ENCODE measurements at regions not wholly inside any gene's neighbourhood (a gene's known extent, or its start where the extent isn't known, plus 50 kb on each side); places are given as distances from the start of the nearest gene placed in this dataset.

DNA sequence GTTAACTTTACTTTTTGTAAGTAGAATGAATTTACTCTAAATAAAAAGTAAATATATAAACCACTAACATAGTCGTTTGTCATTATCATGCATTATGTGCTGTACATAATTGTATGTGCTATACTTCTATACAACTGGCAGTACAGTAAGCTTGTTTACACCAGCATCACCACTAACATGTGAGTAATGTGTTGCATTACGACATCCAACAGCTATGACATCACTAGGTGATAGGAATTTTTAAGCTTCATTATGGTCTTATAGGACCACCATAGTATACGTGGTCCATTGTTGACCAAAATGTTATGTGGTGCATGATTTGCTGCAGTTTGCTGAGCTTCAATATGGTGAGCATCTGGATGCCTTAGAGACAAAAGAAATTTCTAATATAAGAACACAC is 819.1 kb upstream of the GRAMD2B start (continued):
- no peak for TF ChIP-seq MYB (IDR thresholded peaks at IDR 0.05; ENCODE audit: borderline replicate concordance, low read depth, low read length)

DNA sequence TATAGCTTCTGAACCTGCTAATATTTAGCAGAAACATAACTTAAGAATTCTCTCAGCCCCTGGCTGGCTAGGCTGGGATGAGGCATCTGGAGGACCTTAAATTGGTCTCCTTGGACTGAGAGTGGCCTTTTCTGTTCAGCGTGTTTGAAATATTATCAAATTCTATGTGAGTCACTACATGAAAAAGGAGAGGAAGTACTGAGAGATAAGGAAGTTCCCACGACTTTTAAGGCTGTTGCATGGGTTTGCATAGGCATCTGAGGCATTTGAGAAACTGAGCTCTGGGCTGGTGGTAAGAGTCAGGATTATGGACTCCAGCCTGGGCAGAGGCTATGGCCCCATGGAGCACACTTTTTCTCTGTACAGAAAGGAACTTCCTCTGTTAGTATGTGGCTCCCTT is 816.2 kb upstream of the GRAMD2B start:
- FAIRE-seq (no peak), ATAC-seq (no peak), DNase-seq (ENCODE audit: low read depth, low spot score) (no peak)
- in situ Hi-C loops (cut with MboI) = no loop called here
- BruUV-seq (replicated peaks) = no TSS peak
- Histone ChIP-seq H3K79me2 (ENCODE audit: control insufficient read depth, insufficient read depth, low read length) (no peaks in the 10 kb centered on the region), H3K27me3 (replicated peaks in 1 of 2; ENCODE audit: control insufficient read depth in 2 of 2, insufficient read depth in 2 of 2, low read length in 1 of 2) (no peaks in the 10 kb centered on the region), H4K20me1 (ENCODE audit: control insufficient read depth, insufficient read depth) (no peaks in the 10 kb centered on the region), H3K36me3 (ENCODE audit: control insufficient read depth in 2 of 2, insufficient read depth in 2 of 2, low read length in 1 of 2) (no peaks in the 10 kb centered on the region), H3K4me3 (no peak overlapping the region), H3K9ac (ENCODE audit: control insufficient read depth, insufficient read depth, low read length) (no peak overlapping the region), H3K27ac (ENCODE audit: control insufficient read depth, insufficient read depth) (no peak overlapping the region), H3K9me3 (replicated peaks; ENCODE audit: control insufficient read depth, insufficient read depth, low read length) (no peaks in the 10 kb centered on the region), H3K4me2 (ENCODE audit: control insufficient read depth, insufficient read depth) (no peak overlapping the region), H3K4me1 (ENCODE audit: control insufficient read depth, insufficient read depth, low read length) (no peaks in the 10 kb centered on the region), H2AFZ (ENCODE audit: control insufficient read depth, low read depth, low read length) (no peak overlapping the region)
- RAD21 ChIA-PET (ENCODE audit: unreplicated experiment) = no interaction called here
- intact Hi-C loops (cut with micrococcal nuclease; ENCODE audit: unreplicated experiment) = no loop called here
- TF ChIP-seq NFYA (IDR thresholded peaks at IDR 0.05; ENCODE audit: borderline replicate concordance, low read depth, low read length) = no peak
- TF ChIP-seq, protein P1, sequence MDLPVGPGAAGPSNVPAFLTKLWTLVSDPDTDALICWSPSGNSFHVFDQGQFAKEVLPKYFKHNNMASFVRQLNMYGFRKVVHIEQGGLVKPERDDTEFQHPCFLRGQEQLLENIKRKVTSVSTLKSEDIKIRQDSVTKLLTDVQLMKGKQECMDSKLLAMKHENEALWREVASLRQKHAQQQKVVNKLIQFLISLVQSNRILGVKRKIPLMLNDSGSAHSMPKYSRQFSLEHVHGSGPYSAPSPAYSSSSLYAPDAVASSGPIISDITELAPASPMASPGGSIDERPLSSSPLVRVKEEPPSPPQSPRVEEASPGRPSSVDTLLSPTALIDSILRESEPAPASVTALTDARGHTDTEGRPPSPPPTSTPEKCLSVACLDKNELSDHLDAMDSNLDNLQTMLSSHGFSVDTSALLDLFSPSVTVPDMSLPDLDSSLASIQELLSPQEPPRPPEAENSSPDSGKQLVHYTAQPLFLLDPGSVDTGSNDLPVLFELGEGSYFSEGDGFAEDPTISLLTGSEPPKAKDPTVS (IDR thresholded peaks at IDR 0.05; ENCODE audit: low read depth, low read length) = no peak
- TF ChIP-seq, protein P2, sequence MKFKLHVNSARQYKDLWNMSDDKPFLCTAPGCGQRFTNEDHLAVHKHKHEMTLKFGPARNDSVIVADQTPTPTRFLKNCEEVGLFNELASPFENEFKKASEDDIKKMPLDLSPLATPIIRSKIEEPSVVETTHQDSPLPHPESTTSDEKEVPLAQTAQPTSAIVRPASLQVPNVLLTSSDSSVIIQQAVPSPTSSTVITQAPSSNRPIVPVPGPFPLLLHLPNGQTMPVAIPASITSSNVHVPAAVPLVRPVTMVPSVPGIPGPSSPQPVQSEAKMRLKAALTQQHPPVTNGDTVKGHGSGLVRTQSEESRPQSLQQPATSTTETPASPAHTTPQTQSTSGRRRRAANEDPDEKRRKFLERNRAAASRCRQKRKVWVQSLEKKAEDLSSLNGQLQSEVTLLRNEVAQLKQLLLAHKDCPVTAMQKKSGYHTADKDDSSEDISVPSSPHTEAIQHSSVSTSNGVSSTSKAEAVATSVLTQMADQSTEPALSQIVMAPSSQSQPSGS (IDR thresholded peaks at IDR 0.05; ENCODE audit: low read length) = no peak
- TF ChIP-seq, protein P3, sequence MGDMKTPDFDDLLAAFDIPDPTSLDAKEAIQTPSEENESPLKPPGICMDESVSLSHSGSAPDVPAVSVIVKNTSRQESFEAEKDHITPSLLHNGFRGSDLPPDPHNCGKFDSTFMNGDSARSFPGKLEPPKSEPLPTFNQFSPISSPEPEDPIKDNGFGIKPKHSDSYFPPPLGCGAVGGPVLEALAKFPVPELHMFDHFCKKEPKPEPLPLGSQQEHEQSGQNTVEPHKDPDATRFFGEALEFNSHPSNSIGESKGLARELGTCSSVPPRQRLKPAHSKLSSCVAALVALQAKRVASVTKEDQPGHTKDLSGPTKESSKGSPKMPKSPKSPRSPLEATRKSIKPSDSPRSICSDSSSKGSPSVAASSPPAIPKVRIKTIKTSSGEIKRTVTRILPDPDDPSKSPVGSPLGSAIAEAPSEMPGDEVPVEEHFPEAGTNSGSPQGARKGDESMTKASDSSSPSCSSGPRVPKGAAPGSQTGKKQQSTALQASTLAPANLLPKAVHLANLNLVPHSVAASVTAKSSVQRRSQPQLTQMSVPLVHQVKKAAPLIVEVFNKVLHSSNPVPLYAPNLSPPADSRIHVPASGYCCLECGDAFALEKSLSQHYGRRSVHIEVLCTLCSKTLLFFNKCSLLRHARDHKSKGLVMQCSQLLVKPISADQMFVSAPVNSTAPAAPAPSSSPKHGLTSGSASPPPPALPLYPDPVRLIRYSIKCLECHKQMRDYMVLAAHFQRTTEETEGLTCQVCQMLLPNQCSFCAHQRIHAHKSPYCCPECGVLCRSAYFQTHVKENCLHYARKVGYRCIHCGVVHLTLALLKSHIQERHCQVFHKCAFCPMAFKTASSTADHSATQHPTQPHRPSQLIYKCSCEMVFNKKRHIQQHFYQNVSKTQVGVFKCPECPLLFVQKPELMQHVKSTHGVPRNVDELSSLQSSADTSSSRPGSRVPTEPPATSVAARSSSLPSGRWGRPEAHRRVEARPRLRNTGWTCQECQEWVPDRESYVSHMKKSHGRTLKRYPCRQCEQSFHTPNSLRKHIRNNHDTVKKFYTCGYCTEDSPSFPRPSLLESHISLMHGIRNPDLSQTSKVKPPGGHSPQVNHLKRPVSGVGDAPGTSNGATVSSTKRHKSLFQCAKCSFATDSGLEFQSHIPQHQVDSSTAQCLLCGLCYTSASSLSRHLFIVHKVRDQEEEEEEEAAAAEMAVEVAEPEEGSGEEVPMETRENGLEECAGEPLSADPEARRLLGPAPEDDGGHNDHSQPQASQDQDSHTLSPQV (IDR thresholded peaks at IDR 0.05) = no peak
- TF ChIP-seq, protein P4, sequence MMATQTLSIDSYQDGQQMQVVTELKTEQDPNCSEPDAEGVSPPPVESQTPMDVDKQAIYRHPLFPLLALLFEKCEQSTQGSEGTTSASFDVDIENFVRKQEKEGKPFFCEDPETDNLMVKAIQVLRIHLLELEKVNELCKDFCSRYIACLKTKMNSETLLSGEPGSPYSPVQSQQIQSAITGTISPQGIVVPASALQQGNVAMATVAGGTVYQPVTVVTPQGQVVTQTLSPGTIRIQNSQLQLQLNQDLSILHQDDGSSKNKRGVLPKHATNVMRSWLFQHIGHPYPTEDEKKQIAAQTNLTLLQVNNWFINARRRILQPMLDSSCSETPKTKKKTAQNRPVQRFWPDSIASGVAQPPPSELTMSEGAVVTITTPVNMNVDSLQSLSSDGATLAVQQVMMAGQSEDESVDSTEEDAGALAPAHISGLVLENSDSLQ (IDR thresholded peaks at IDR 0.05) = no peak
- TF ChIP-seq, protein P5, sequence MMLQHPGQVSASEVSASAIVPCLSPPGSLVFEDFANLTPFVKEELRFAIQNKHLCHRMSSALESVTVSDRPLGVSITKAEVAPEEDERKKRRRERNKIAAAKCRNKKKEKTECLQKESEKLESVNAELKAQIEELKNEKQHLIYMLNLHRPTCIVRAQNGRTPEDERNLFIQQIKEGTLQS (IDR thresholded peaks at IDR 0.05; ENCODE audit: borderline replicate concordance, extremely low read depth, low read depth, low read length) = no peak
- no peak for TF ChIP-seq ZNF24 (IDR thresholded peaks at IDR 0.05)
- TF ChIP-seq EZH2 (IDR thresholded peaks at IDR 0.05; ENCODE audit: borderline replicate concordance, control insufficient read depth, low read depth, low read length) = no peak
- TF ChIP-seq EED (IDR thresholded peaks at IDR 0.05; ENCODE audit: low read depth) = no peak
- TF ChIP-seq TCF7 (IDR thresholded peaks at IDR 0.05; ENCODE audit: borderline replicate concordance) = no peak
- TF ChIP-seq NBN (IDR thresholded peaks at IDR 0.05) = no peak
- POLR2A ChIA-PET = no interaction called here
- SMC1A ChIA-PET (ENCODE audit: uncharacterized antibody, unreplicated experiment) = interaction anchor here (0.5 to 0.7 kb wide), 2 partner anchors 274 to 1436 kb away, joined by 3 read pairs; no protein-coding TSS in a partner anchor
- CTCF ChIA-PET = no interaction called here
- 0% methylated on average over 2 of the region's 2 CpGs for WGBS (ENCODE audit: insufficient coverage, insufficient replicate concordance, low lambda C conversion rate, missing lambda C conversion rate)

Data from GM12878 (cell line).